ENCODE measurements at regions not wholly inside any gene's neighbourhood (a gene's known extent, or its start where the extent isn't known, plus 50 kb on each side); places are given as distances from the start of the nearest gene placed in this dataset.
"Not testable (repeated sequence)": the region's sequence is repeated elsewhere in the genome, so short reads cannot be mapped to it uniquely, and the experiment has no call there.

GRCh38 chr11:90465553-90465952 is 242.7 kb upstream of the CHORDC1 start:
- DNase-seq (ENCODE audit: low read depth, low spot score): no peak
- Histone ChIP-seq H3K4me3 (replicated peaks in 1 of 3; ENCODE audit: insufficient read depth in 1 of 3, low read depth in 1 of 3, low read length in 3 of 3) (no peak overlapping the region), H2AFZ (ENCODE audit: low read depth, low read length) (no peak overlapping the region), H3K27ac (ENCODE audit: insufficient read depth, low read depth, low read length) (no peak overlapping the region), H3K9me1 (replicated peaks; ENCODE audit: control insufficient read depth, extremely low read depth, insufficient read depth, low read length) (no peaks in the 10 kb centered on the region), H3K36me3 (ENCODE audit: control insufficient read depth in 2 of 2, extremely low read depth in 1 of 2, insufficient read depth in 2 of 2, low read length in 2 of 2) (no peaks in the 10 kb centered on the region), H3K79me2 (ENCODE audit: control insufficient read depth, insufficient read depth, low read length) (no peaks in the 10 kb centered on the region), H4K20me1 (replicated peaks; ENCODE audit: control insufficient read depth, extremely low read depth, insufficient read depth, low read length) (no peaks in the 10 kb centered on the region), H3K9me3 (replicated peaks; ENCODE audit: control insufficient read depth, insufficient read depth, low read length) (no peaks in the 10 kb centered on the region), H3K4me2 (ENCODE audit: insufficient read depth, low read length) (no peak overlapping the region), H3K4me1 (ENCODE audit: control insufficient read depth, extremely low read depth, insufficient read depth, low read length) (no peaks in the 10 kb centered on the region), H3K27me3 (ENCODE audit: control insufficient read depth in 2 of 2, insufficient read depth in 2 of 2, low read length in 2 of 2) (no peaks in the 10 kb centered on the region), H3K9ac (replicated peaks; ENCODE audit: extremely low read depth, insufficient read depth, low read length) (no peak overlapping the region)
- FAIRE-seq: no peak
- dilution Hi-C loops (cut with MboI; ENCODE audit: extremely low pct_ligation_motif_present, low sequenced_read_pairs): no loop called here
- intact Hi-C loops (cut with micrococcal nuclease): no loop called here
- TF ChIP-seq JUN (IDR thresholded peaks at IDR 0.05; ENCODE audit: borderline replicate concordance, insufficient read depth, insufficient read length, low read depth): no peak
- TF ChIP-seq EZH2 (IDR thresholded peaks at IDR 0.05; ENCODE audit: borderline replicate concordance, low read depth, low read length, severe bottlenecking): no peak
- TF ChIP-seq POLR2AphosphoS5 (IDR thresholded peaks at IDR 0.05; ENCODE audit: insufficient read depth, low read depth, low read length): no peak
- TF ChIP-seq FOS (IDR thresholded peaks at IDR 0.05; ENCODE audit: borderline replicate concordance, insufficient read depth, low read length): no peak
- TF ChIP-seq, protein P1, sequence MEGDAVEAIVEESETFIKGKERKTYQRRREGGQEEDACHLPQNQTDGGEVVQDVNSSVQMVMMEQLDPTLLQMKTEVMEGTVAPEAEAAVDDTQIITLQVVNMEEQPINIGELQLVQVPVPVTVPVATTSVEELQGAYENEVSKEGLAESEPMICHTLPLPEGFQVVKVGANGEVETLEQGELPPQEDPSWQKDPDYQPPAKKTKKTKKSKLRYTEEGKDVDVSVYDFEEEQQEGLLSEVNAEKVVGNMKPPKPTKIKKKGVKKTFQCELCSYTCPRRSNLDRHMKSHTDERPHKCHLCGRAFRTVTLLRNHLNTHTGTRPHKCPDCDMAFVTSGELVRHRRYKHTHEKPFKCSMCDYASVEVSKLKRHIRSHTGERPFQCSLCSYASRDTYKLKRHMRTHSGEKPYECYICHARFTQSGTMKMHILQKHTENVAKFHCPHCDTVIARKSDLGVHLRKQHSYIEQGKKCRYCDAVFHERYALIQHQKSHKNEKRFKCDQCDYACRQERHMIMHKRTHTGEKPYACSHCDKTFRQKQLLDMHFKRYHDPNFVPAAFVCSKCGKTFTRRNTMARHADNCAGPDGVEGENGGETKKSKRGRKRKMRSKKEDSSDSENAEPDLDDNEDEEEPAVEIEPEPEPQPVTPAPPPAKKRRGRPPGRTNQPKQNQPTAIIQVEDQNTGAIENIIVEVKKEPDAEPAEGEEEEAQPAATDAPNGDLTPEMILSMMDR (IDR thresholded peaks at IDR 0.05; ENCODE audit: extremely low read depth in 1 of 2, insufficient read depth in 1 of 2, low read depth in 1 of 2, low read length in 2 of 2): no peak
- no peak for TF ChIP-seq POLR2A (IDR thresholded peaks at IDR 0.05; ENCODE audit: low read depth, low read length)
- TF ChIP-seq, protein P2, sequence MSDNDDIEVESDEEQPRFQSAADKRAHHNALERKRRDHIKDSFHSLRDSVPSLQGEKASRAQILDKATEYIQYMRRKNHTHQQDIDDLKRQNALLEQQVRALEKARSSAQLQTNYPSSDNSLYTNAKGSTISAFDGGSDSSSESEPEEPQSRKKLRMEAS (IDR thresholded peaks at IDR 0.05; ENCODE audit: insufficient read depth, insufficient read length): no peak
- no peak for TF ChIP-seq GATA2 (IDR thresholded peaks at IDR 0.05; ENCODE audit: insufficient read depth, insufficient read length, low read depth, low read length)
- no peak for TF ChIP-seq MYC (IDR thresholded peaks at IDR 0.05; ENCODE audit: low read depth, low read length)
- ChIA-PET CTCF (interaction anchor here (0.7 to 1.0 kb wide), 2 partner anchors 216 to 729 kb away, joined by 3 to 4 read pairs; no protein-coding TSS in a partner anchor), POLR2A (no interaction called here)
- no TSS peak for BruUV-seq (replicated peaks)

GRCh38 chr11:90455347-90455920 is 232.6 kb upstream of the CHORDC1 start:
- H3K4me1 ChIP-seq (ENCODE audit: control insufficient read depth, extremely low read depth, insufficient read depth, low read length); CTCF ChIA-PET; H3K79me2 ChIP-seq (ENCODE audit: control insufficient read depth, insufficient read depth, low read length); H3K36me3 ChIP-seq (ENCODE audit: control insufficient read depth in 2 of 2, extremely low read depth in 1 of 2, insufficient read depth in 2 of 2, low read length in 2 of 2); BruUV-seq (replicated peaks); H3K27me3 ChIP-seq (ENCODE audit: control insufficient read depth in 2 of 2, insufficient read depth in 2 of 2, low read length in 2 of 2); DNase-seq (ENCODE audit: low read depth, low spot score); H3K9me3 ChIP-seq (replicated peaks; ENCODE audit: control insufficient read depth, insufficient read depth, low read length); dilution Hi-C loops (cut with MboI; ENCODE audit: extremely low pct_ligation_motif_present, low sequenced_read_pairs); POLR2A ChIA-PET; H3K4me2 ChIP-seq (ENCODE audit: insufficient read depth, low read length); intact Hi-C loops (cut with micrococcal nuclease); H3K4me3 ChIP-seq (replicated peaks in 1 of 3; ENCODE audit: insufficient read depth in 1 of 3, low read depth in 1 of 3, low read length in 3 of 3); H4K20me1 ChIP-seq (replicated peaks; ENCODE audit: control insufficient read depth, extremely low read depth, insufficient read depth, low read length); H3K9ac ChIP-seq (replicated peaks; ENCODE audit: extremely low read depth, insufficient read depth, low read length); H3K27ac ChIP-seq (ENCODE audit: insufficient read depth, low read depth, low read length); FAIRE-seq; H3K9me1 ChIP-seq (replicated peaks; ENCODE audit: control insufficient read depth, extremely low read depth, insufficient read depth, low read length); H2AFZ ChIP-seq (ENCODE audit: low read depth, low read length): not testable (repeated sequence)

All from endothelial cell of umbilical vein (primary cell).